ENCODE measurements at regions not wholly inside any gene's neighbourhood (a gene's known extent, or its start where the extent isn't known, plus 50 kb on each side); places are given as distances from the start of the nearest gene placed in this dataset.

DNA sequence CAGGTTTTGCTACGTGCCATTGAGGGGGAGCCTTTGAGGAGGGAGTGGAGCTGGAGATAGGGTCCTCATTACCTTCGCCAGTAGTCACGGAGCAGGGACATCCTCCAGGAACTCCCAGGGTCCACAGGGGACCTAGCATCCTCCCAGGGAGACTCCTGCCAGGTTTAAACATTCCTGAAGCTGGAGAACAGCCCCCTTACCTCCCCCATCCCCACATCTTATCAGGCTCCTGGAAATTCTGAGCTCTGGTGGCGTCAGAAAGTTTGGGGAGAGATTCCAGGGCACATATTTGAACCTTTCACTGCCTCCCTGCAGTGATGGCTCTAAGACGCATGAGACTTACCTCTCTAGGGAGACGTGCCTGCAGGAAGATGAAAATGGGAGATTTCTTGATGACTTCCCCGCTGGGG lies 192.3 kb upstream of the GSC start:
- BruUV-seq (replicated peaks): no TSS peak
- ATAC-seq: no peak
- no peak overlapping the region for H2AFZ ChIP-seq (ENCODE audit: control insufficient read depth, low read depth, low read length)
- H3K4me2 ChIP-seq (ENCODE audit: control insufficient read depth, insufficient read depth): no peak overlapping the region
- CTCF ChIA-PET: no interaction called here
- FAIRE-seq: no peak
- no peak for TF ChIP-seq TCF7 (IDR thresholded peaks at IDR 0.05; ENCODE audit: borderline replicate concordance)
- no peak for TF ChIP-seq SMC3 (IDR thresholded peaks at IDR 0.05; ENCODE audit: borderline replicate concordance, low read length)
- TF ChIP-seq, protein P1, sequence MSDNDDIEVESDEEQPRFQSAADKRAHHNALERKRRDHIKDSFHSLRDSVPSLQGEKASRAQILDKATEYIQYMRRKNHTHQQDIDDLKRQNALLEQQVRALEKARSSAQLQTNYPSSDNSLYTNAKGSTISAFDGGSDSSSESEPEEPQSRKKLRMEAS (IDR thresholded peaks at IDR 0.05; ENCODE audit: low read depth, low read length): no peak
- TF ChIP-seq, protein P2, sequence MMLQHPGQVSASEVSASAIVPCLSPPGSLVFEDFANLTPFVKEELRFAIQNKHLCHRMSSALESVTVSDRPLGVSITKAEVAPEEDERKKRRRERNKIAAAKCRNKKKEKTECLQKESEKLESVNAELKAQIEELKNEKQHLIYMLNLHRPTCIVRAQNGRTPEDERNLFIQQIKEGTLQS (IDR thresholded peaks at IDR 0.05; ENCODE audit: borderline replicate concordance, extremely low read depth, low read depth, low read length): no peak
- TF ChIP-seq STAT1 (conservative IDR thresholded peaks at IDR 0.05): no peak
- TF ChIP-seq ZNF24 (IDR thresholded peaks at IDR 0.05): no peak
- TF ChIP-seq, protein P3, sequence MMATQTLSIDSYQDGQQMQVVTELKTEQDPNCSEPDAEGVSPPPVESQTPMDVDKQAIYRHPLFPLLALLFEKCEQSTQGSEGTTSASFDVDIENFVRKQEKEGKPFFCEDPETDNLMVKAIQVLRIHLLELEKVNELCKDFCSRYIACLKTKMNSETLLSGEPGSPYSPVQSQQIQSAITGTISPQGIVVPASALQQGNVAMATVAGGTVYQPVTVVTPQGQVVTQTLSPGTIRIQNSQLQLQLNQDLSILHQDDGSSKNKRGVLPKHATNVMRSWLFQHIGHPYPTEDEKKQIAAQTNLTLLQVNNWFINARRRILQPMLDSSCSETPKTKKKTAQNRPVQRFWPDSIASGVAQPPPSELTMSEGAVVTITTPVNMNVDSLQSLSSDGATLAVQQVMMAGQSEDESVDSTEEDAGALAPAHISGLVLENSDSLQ (IDR thresholded peaks at IDR 0.05): no peak
- TF ChIP-seq ZNF384 (IDR thresholded peaks at IDR 0.05; ENCODE audit: borderline replicate concordance, low read depth, low read length): no peak
- H3K9ac ChIP-seq (ENCODE audit: control insufficient read depth, insufficient read depth, low read length): no peak overlapping the region
- in situ Hi-C loops (cut with MboI) (no loop called here), intact Hi-C loops (cut with micrococcal nuclease; ENCODE audit: unreplicated experiment) (no loop called here)
- SMC1A ChIA-PET (ENCODE audit: uncharacterized antibody, unreplicated experiment): no interaction called here
- RAD21 ChIA-PET (ENCODE audit: unreplicated experiment): no interaction called here
- H3K9me3 ChIP-seq (replicated peaks; ENCODE audit: control insufficient read depth, insufficient read depth, low read length): no peaks in the 10 kb centered on the region
- H3K36me3 ChIP-seq (ENCODE audit: control insufficient read depth in 2 of 2, insufficient read depth in 2 of 2, low read length in 1 of 2): no peaks in the 10 kb centered on the region
- H3K4me3 ChIP-seq: no peak overlapping the region
- H4K20me1 ChIP-seq (ENCODE audit: control insufficient read depth, insufficient read depth): no peaks in the 10 kb centered on the region
- WGBS (ENCODE audit: insufficient coverage, insufficient replicate concordance, low lambda C conversion rate, missing lambda C conversion rate): 12% methylated on average over 7 of the region's 7 CpGs
- POLR2A ChIA-PET: no interaction called here
- H3K79me2 ChIP-seq (ENCODE audit: control insufficient read depth, insufficient read depth, low read length): no peaks in the 10 kb centered on the region
- no peak overlapping the region for H3K27ac ChIP-seq (ENCODE audit: control insufficient read depth, insufficient read depth)
- H3K4me1 ChIP-seq (ENCODE audit: control insufficient read depth, insufficient read depth, low read length): no peaks in the 10 kb centered on the region
- DNase-seq (ENCODE audit: low read depth, low spot score): no peak
- H3K27me3 ChIP-seq (replicated peaks in 1 of 2; ENCODE audit: control insufficient read depth in 2 of 2, insufficient read depth in 2 of 2, low read length in 1 of 2): peaks cover 0 to 3% of the 10 kb centered on the region in 2 experiments; a peak in 2 of 4 replicates

All from GM12878 (cell line).